Naive thymus-derived CD8-positive, alpha-beta T cell (primary cell): ENCODE measurements at regions not wholly inside any gene's neighbourhood (a gene's known extent, or its start where the extent isn't known, plus 50 kb on each side); places are given as distances from the start of the nearest gene placed in this dataset.

Experiments
- ATAC-seq, 2 donors: fragments of 150-1000 bp; cut with Tn5 transposase in 1 of 2; sonication (Bioruptor Pico), chemical (Tn5 transposase) in 1 of 2; 1 replicate in 1 of 2; 2 replicates in 1 of 2; pipeline ENCODE4 v1.10.0; 2021; ENCODE audit warnings: mild to moderate bottlenecking in 2 of 2, moderate library complexity in 2 of 2
- POLR2A ChIA-PET: fragments of 350-600 bp; sonication (Branson Sonifier 250); formaldehyde crosslinking; loops from one replicate; lab custom pipeline; 2021; ENCODE audit warnings: antibody characterized with exemption; lab: Charles Lee
- DNase-seq, 10 donors: peaks; one replicate each; pipeline versions ENCODE4 v3.0.0 to v3.0.0-alpha.2; 2020 to 2022
- H3K27ac Mint-ChIP-seq, 10 donors: one replicate each; pipeline ENCODE4 v1.8.0; 2020 to 2022; ENCODE audit warnings: mild to moderate bottlenecking in 10 of 10, mixed read lengths in 10 of 10, moderate library complexity in 4 of 10, inconsistent platforms in 1 of 10
- H3K27me3 Mint-ChIP-seq, 5 donors: one replicate each; pipeline ENCODE4 v1.8.0; 2021 to 2022; ENCODE audit warnings: mixed read lengths in 5 of 5
- H3K36me3 Mint-ChIP-seq, 3 donors: one replicate each; pipeline ENCODE4 v1.8.0; 2020 to 2022; ENCODE audit warnings: mixed read lengths in 3 of 3, mild to moderate bottlenecking in 2 of 3, inconsistent platforms in 1 of 3
- H3K4me1 Mint-ChIP-seq, 4 donors: one replicate each; pipeline ENCODE4 v1.8.0; 2021 to 2022; ENCODE audit warnings: mixed read lengths in 4 of 4
- H3K4me3 Mint-ChIP-seq, 10 donors: one replicate each; pipeline ENCODE4 v1.8.0; 2020 to 2022; ENCODE audit warnings: mild to moderate bottlenecking in 10 of 10, mixed read lengths in 10 of 10, moderate library complexity in 6 of 10, inconsistent platforms in 1 of 10
- H3K9me3 Mint-ChIP-seq, 9 donors: one replicate each; pipeline ENCODE4 v1.8.0; 2020 to 2022; ENCODE audit warnings: mixed read lengths in 9 of 9, mild to moderate bottlenecking in 3 of 9, inconsistent platforms in 1 of 9, moderate library complexity in 1 of 9

DNA sequence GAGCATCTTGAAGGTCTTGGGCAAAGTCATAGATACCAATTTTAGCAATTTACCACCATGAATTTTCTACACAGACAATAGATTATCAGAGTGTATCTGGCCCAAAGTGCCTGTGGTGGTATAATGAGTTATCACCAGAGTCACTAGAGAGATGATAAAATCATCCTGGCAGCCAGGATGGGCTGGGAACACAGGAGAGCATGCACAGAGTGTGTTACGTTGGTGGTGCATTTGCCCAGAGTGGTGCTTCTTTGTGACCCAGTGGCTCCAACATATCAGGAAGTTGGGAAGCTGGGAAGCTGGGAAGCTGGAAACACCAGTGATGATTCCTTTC, 236.7 kb upstream of the PROX1 start:
- Mint-ChIP-seq H3K27me3 (peaks cover 0 to 6% (median 3%) of the 10 kb centered on the region in 5 donors), H3K4me3 (no peak overlapping the region), H3K9me3 (peaks cover 0 to 11% (median 4%) of the 10 kb centered on the region in 9 donors), H3K4me1 (peaks cover 0 to 2% (median 0%) of the 10 kb centered on the region in 4 donors), H3K27ac (no peak overlapping the region), H3K36me3 (peaks cover 0 to 6% (median 0%) of the 10 kb centered on the region in 3 donors)
- ATAC-seq (no peak), DNase-seq (no peak)
- POLR2A ChIA-PET = no interaction called here

DNA sequence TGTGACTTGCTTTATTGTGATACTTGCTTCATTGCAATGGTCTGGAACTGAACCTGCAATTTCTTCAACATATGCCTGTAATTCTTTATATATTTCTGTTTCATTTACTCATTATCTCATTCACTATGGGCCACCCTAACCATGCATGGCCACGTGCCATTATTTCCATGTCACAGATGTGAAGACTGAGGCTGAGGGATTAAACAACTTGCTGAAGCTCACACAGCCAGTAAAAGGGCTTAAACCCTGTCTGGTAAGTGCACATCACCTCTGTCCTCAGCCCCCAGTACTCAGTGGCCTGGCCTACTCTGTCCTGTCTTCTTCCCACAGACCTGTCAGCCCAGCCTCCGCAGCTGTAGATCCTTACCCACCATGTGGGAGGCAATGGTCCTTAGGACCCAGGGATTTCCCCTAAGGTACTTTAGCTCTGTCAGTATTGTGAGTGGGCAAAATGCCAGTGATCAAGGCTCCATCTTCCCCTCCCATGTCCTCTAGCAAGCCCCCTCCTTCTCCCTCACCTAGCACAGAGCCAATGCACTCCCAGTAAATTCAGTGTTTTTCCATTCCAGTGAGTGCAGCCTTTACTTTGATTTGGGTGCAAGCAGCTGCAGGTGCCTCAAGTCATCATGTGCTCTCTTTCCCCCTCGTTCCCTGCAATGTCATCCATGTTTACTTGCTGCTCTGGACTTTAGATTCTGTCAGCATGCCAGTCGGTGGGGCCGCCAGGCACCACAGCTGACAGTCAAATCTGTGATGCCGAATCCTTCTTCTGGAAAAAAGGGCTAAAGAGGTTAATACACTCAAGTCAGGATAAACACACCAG, 228.2 kb upstream of the PROX1 start:
- Mint-ChIP-seq H3K27ac (no peak overlapping the region), H3K4me1 (peaks cover 0 to 17% (median 11%) of the 10 kb centered on the region in 4 donors), H3K9me3 (peaks cover 0 to 9% (median 2%) of the 10 kb centered on the region in 9 donors), H3K27me3 (peaks cover 0 to 4% (median 0%) of the 10 kb centered on the region in 5 donors), H3K4me3 (no peak overlapping the region), H3K36me3 (no peaks in the 10 kb centered on the region)
- POLR2A ChIA-PET = no interaction called here
- no peak for DNase-seq
- no peak for ATAC-seq

DNA sequence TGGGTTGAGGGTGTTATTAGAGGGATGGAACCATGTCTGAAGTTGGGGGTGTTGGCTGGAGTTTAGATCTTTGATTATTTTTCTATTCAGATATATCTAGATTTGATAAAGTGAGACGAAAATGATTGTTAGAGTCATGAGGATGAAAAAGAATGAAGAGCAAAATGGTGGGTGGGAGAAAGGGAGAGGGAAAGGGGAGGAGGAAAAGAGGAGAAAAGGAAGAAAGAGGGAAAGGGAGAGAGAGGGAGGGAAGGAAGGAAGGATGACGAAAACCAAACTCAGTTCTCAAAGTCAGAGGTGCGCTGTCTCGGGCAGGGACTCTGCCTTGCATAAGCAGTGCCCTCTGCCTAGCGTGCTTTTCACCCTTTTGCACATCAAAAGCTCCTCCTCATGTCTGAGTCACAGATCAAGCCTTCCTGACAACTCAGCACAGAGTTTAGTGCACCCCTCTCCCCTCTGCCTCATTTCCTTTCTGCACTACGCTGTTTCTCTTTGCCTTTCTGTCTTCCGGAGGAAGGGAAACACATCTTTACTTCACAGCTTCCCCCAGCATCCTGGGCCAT, 225.8 kb upstream of the PROX1 start:
- Mint-ChIP-seq H3K9me3 (peaks cover 0 to 12% (median 2%) of the 10 kb centered on the region in 9 donors), H3K27me3 (peaks cover 0 to 5% (median 2%) of the 10 kb centered on the region in 5 donors), H3K36me3 (no peaks in the 10 kb centered on the region), H3K4me3 (peak overlapping the region in 6 of 10 donors; percentile 15 to 58 (median 26)), H3K27ac (peak overlapping the region in 8 of 10 donors; percentile 10 to 85 (median 75)), H3K4me1 (peaks cover 0 to 17% (median 11%) of the 10 kb centered on the region in 4 donors)
- POLR2A ChIA-PET = no interaction called here
- ATAC-seq (peak; percentile 95 to 100), DNase-seq (peak in 8 of 10 donors; percentile 5 to 70 (median 20))

DNA sequence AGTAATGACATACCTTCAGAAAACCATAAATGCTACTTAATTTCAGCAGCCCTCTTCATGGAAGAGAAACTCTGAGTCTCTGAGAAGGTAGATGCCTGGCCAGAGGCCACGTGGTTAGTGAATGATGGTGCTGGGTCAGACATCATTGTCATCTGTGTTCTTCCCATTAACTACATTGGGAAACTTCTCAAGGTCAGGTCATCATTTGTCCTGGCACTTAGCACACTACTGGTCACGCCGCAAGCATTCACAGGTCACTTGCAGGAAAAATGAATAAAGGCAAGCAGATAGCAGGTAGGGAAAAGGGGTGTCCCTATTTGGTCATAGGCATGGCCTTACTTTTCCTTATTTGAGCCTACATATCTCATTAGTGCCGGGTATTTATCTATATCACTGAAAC, 220.1 kb upstream of the PROX1 start:
- no peaks in the 10 kb centered on the region for H3K36me3 Mint-ChIP-seq
- POLR2A ChIA-PET = no interaction called here
- no peak overlapping the region for H3K4me3 Mint-ChIP-seq
- no peak overlapping the region for H3K27ac Mint-ChIP-seq
- H3K4me1 Mint-ChIP-seq = no peaks in the 10 kb centered on the region
- ATAC-seq (no peak), DNase-seq (no peak)
- peaks cover 0 to 27% (median 2%) of the 10 kb centered on the region in 5 donors for H3K27me3 Mint-ChIP-seq
- peaks cover 0 to 17% (median 0%) of the 10 kb centered on the region in 9 donors for H3K9me3 Mint-ChIP-seq

DNA sequence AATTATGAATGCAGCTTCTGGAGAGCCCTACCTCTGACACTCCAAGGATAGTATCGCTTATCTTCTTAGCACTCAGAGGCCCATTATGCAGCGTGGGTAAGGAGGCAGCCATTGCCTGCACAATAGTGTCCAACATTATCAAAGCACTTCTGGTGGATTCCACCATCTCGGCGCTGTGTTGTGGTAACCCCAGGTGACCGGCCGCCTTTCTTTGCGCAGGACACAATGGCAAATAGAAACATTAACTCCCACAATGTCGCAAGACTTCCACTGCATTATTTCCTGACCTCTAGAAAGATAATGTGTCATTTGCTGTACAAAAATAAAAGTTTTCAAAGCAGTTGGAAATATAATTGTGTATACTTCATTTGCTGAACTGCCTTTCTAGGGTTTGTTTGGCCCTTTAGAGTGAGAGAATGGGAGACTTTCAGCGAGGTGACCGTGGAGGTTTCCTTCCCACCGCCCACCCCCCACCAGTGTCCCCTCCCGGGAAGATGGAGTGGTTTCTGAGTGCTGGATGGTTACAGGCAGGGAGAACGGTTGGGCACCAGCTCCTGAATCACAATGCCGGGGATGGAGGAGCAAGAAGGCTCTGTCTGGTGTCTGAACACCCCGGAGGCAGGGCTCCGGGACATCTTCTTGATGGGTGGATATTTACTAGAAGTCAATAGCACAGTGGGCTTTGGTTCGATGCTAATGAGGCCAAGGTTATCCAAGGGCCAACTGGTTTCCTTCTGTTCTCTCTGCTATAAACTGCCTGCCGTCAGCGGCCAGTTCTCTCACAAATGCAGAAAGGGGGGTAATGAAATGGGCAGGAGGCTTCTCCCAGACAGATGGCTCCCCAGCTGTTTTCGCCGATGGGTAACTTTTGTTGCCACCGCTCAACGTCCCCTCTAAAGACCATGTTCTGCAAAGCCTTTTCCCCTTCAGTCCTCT, 215.4 kb upstream of the PROX1 start:
- no peaks in the 10 kb centered on the region for H3K4me1 Mint-ChIP-seq
- H3K36me3 Mint-ChIP-seq = no peaks in the 10 kb centered on the region
- peaks cover 0 to 15% (median 0%) of the 10 kb centered on the region in 9 donors for H3K9me3 Mint-ChIP-seq
- DNase-seq (no peak), ATAC-seq (no peak)
- POLR2A ChIA-PET = interaction anchor here (0.8 kb wide), 1 partner anchor 12 kb away, joined by 3 read pairs; no protein-coding TSS in a partner anchor
- peaks cover 0 to 18% (median 1%) of the 10 kb centered on the region in 5 donors for H3K27me3 Mint-ChIP-seq
- no peak overlapping the region for H3K4me3 Mint-ChIP-seq
- no peak overlapping the region for H3K27ac Mint-ChIP-seq

DNA sequence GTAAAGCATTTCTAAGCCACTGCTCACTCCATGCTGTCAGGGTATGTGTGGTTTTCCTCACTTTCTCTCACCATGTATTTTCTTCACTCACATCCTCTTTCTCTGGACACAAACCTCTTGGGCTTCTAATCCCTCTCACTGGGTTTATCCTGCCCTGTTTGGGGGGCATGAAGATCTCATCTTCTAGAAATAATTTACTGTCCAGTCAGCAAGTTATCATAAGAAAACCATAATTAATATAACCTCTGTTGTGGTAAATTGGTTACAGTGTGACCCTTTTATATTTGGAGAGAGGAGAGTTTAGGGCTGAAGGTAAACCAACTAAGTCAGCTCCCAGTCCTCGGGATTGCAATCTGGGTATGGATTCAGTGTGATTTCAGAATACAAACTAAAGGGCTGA, 213.8 kb upstream of the PROX1 start:
- no peak overlapping the region for H3K27ac Mint-ChIP-seq
- H3K9me3 Mint-ChIP-seq = peaks cover 0 to 14% (median 0%) of the 10 kb centered on the region in 9 donors
- no peak for ATAC-seq
- H3K36me3 Mint-ChIP-seq = no peaks in the 10 kb centered on the region
- H3K27me3 Mint-ChIP-seq = peaks cover 0 to 12% (median 1%) of the 10 kb centered on the region in 5 donors
- POLR2A ChIA-PET = no interaction called here
- H3K4me1 Mint-ChIP-seq = no peaks in the 10 kb centered on the region
- H3K4me3 Mint-ChIP-seq = no peak overlapping the region
- DNase-seq = no peak

DNA sequence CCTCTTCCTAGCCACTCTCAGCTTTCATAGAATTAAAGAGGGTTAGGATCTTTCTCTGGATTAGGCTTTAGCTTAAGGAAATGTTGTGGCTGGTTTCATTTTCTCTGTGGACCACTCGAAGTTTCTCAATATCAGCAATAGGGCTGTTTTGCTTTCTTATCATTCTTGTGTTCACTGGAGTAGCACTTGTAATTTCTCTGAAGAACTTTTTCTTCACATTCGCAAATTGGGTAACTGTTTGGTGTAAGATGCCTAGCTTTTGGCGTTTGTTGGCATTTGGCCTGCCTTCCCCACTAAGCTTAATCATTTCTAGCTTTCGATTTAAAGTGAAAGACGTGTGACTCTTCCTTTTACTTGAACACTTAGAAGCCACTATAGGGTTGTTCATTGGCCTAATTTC, 210.8 kb upstream of the PROX1 start:
- Mint-ChIP-seq H3K4me1 (no peaks in the 10 kb centered on the region), H3K9me3 (peaks cover 0 to 19% (median 0%) of the 10 kb centered on the region in 9 donors), H3K4me3 (no peak overlapping the region), H3K27me3 (peaks cover 0 to 20% (median 4%) of the 10 kb centered on the region in 5 donors), H3K36me3 (peaks cover 0 to 12% (median 0%) of the 10 kb centered on the region in 3 donors), H3K27ac (no peak overlapping the region)
- DNase-seq = no peak
- ATAC-seq = no peak
- POLR2A ChIA-PET = no interaction called here

DNA sequence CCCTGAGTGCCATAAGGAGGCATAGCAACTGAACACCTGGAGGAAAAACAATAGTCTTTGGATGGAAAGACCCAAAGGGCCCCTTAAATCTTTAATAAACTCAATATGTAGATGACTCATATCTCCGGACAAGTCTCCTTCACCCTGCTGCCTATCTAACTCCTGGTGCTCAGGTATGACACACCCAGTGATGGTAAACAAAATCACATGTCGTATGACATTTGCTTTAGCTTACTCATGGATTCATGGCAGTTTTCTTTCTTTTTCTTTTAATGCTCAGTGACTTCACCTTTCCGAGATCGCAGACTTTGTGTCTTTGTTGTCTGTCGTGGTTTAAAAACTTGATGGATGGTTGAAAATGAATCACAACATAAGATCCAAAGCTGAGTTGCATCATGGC, 208.5 kb upstream of the PROX1 start:
- peaks cover 0 to 12% (median 0%) of the 10 kb centered on the region in 3 donors for H3K36me3 Mint-ChIP-seq
- DNase-seq = no peak
- H3K9me3 Mint-ChIP-seq = peaks cover 0 to 19% (median 0%) of the 10 kb centered on the region in 9 donors
- POLR2A ChIA-PET = no interaction called here
- ATAC-seq = no peak
- H3K27ac Mint-ChIP-seq = no peak overlapping the region
- peaks cover 0 to 25% (median 4%) of the 10 kb centered on the region in 5 donors for H3K27me3 Mint-ChIP-seq
- H3K4me3 Mint-ChIP-seq = no peak overlapping the region
- peaks cover 0 to 8% (median 3%) of the 10 kb centered on the region in 4 donors for H3K4me1 Mint-ChIP-seq

DNA sequence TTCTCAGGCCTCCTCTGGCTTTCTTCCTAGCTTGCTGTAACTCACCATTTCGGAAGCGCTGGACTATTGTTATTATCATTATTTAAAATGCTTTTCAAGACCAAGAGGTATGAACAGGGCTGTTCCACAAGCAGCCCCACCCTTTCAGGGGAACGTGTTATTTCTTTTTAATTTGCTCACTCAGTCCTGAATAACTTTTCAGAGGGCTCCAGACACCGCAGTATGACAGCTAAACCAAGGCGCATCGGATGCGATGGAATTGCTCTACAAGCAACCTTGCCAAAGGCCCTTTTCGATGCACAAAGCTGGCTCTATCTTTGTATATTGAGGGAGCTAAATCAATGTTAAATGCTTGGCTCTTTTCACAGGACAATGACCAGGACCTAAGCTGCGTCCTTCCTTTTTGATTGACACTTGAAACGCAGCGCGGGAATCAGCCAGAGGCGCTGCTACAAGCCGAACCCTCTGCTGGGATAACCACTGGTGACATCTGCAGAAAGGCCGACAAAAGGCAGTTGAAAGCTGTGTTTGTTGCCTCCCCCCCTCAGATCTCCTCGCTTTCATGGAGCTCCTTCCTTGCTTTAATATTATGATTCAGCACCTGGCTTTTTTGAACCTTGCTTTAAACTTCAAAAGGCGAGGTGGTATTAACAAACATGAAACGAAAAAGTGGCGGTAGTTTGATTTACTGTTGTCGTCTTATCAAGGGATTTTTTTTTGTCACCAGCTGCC, 204.7 kb upstream of the PROX1 start:
- H3K36me3 Mint-ChIP-seq = peaks cover 0 to 12% (median 0%) of the 10 kb centered on the region in 3 donors
- peak in 1 of 2 donors; percentile 25 for ATAC-seq
- peaks cover 2 to 43% (median 11%) of the 10 kb centered on the region in 5 donors for H3K27me3 Mint-ChIP-seq
- H3K4me3 Mint-ChIP-seq = peak overlapping the region in 3 of 10 donors; percentile 16 to 66 (median 35)
- POLR2A ChIA-PET = no interaction called here
- peaks cover 0 to 15% (median 4%) of the 10 kb centered on the region in 4 donors for H3K4me1 Mint-ChIP-seq
- peak in 1 of 10 donors; percentile 4 for DNase-seq
- peaks cover 0 to 13% (median 0%) of the 10 kb centered on the region in 9 donors for H3K9me3 Mint-ChIP-seq
- no peak overlapping the region for H3K27ac Mint-ChIP-seq

DNA sequence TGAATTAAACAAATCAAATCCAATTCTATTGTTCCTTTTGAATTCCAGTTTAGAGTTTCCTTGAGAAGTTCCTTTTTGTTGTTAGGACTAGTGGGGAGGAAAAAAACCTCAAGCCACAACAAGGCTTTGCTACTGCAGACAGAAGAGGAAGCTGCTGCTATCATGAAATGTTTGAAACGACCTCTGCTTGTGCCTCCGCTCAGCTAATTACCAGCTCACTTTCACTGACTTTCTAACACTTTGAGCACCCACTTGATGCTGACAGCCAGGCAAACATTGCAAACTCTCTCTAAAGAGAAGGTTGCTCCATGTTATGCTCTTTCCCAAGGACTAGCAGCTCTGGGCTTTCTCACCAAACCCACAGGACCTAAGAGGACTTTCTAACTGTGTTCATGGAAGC, 203.9 kb upstream of the PROX1 start:
- H3K9me3 Mint-ChIP-seq = peaks cover 0 to 13% (median 0%) of the 10 kb centered on the region in 9 donors
- H3K36me3 Mint-ChIP-seq = peaks cover 0 to 12% (median 0%) of the 10 kb centered on the region in 3 donors
- H3K27ac Mint-ChIP-seq = peak overlapping the region in 2 of 10 donors; percentile 71 to 73
- POLR2A ChIA-PET = interaction anchor here (1.2 kb wide), 1 partner anchor 36 kb away, joined by 5 read pairs; no protein-coding TSS in a partner anchor
- ATAC-seq = peak; percentile 56 to 62
- H3K4me3 Mint-ChIP-seq = peak overlapping the region in 7 of 10 donors; percentile 15 to 70 (median 63)
- peaks cover 2 to 43% (median 11%) of the 10 kb centered on the region in 5 donors for H3K27me3 Mint-ChIP-seq
- peaks cover 0 to 15% (median 4%) of the 10 kb centered on the region in 4 donors for H3K4me1 Mint-ChIP-seq
- peak in 4 of 10 donors; percentile 1 to 47 (median 20) for DNase-seq

DNA sequence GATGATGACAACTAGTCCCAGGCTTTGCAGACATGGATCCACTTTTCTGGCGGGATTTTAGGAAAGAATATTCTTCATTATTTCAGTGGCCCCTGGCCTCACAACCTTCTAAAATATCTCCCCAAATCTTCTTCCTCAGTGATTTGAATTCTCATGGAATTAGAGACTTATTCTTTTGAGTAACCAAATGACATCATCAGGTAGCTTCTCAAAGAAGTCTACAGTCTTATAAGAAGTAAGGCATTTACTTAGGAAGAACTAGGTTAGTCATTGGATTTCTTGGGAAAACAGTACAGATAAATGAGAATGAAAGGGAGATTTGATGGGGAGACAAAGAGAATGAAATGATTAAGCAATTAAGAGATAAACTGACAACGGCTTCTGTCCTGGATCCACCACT, 201.1 kb upstream of the PROX1 start:
- Mint-ChIP-seq H3K4me3 (no peak overlapping the region), H3K27ac (no peak overlapping the region), H3K36me3 (no peaks in the 10 kb centered on the region), H3K4me1 (peaks cover 0 to 15% (median 4%) of the 10 kb centered on the region in 4 donors), H3K27me3 (peaks cover 2 to 39% (median 6%) of the 10 kb centered on the region in 5 donors), H3K9me3 (peaks cover 0 to 10% (median 0%) of the 10 kb centered on the region in 9 donors)
- POLR2A ChIA-PET = no interaction called here
- DNase-seq = no peak
- ATAC-seq = no peak
